Natural killer cell (primary cell): ENCODE measurements at regions not wholly inside any gene's neighbourhood (a gene's known extent, or its start where the extent isn't known, plus 50 kb on each side); places are given as distances from the start of the nearest gene placed in this dataset.
A peak's percentile ranks its signal among the peaks of the same experiment; 100 is the strongest.
"Not testable (repeated sequence)": the region's sequence is repeated elsewhere in the genome, so short reads cannot be mapped to it uniquely, and the experiment has no call there.

Source experiments
- ATAC-seq, 3 donors: fragments of 150-1000 bp in 2 of 3; fragments of 200-7000 bp in 1 of 3; cut with Tn5 transposase; 1 replicate in 1 of 3; 2 replicates in 2 of 3; pipeline ENCODE4 v1.10.0; 2021; ENCODE audit warnings: mild to moderate bottlenecking in 2 of 3, moderate library complexity in 2 of 3
- DNase-seq, 2 donors: peaks; one replicate each; pipeline versions ENCODE4 v3.0.0 to v3.0.0-alpha.2; 2013 to 2021; ENCODE audit warnings: mixed read lengths in 1 of 2
- H3K27ac ChIP-seq: one replicate; pipeline ENCODE4 v1.5.1; 2013; ENCODE audit warnings: mild to moderate bottlenecking, low read length
- H3K27me3 ChIP-seq: one replicate; pipeline ENCODE4 v1.6.1; 2013; ENCODE audit warnings: low read length; ENCODE audit not compliant: control insufficient read depth, insufficient read depth
- H3K36me3 ChIP-seq: one replicate; pipeline ENCODE4 v1.6.1; 2013; ENCODE audit warnings: low read length; ENCODE audit not compliant: control insufficient read depth, insufficient read depth
- H3K4me1 ChIP-seq: one replicate; pipeline ENCODE4 v1.6.1; 2013; ENCODE audit warnings: low read length; ENCODE audit not compliant: control insufficient read depth, insufficient read depth
- H3K4me3 ChIP-seq: one replicate; pipeline ENCODE4 v1.5.1; 2013; ENCODE audit warnings: low read length
- H3K9me3 ChIP-seq: one replicate; pipeline ENCODE4 v1.6.1; 2013; ENCODE audit warnings: low read length; ENCODE audit not compliant: control insufficient read depth, insufficient read depth
- H3K27ac Mint-ChIP-seq, 2 donors: one replicate each; pipeline ENCODE4 v1.8.0; 2022; ENCODE audit warnings: mild to moderate bottlenecking in 2 of 2, mixed read lengths in 2 of 2, moderate library complexity in 1 of 2
- H3K27me3 Mint-ChIP-seq, 2 donors: one replicate each; pipeline ENCODE4 v1.8.0; 2022; ENCODE audit warnings: low read depth in 2 of 2, mixed read lengths in 2 of 2
- H3K36me3 Mint-ChIP-seq: one replicate; pipeline ENCODE4 v1.8.0; 2022; ENCODE audit warnings: mixed read lengths
- H3K4me1 Mint-ChIP-seq, 2 donors: one replicate each; pipeline ENCODE4 v1.8.0; 2022; ENCODE audit warnings: mixed read lengths in 2 of 2
- H3K4me3 Mint-ChIP-seq: one replicate; pipeline ENCODE4 v1.8.0; 2022; ENCODE audit warnings: mild to moderate bottlenecking, moderate library complexity, mixed read lengths
- H3K9me3 Mint-ChIP-seq, 2 donors: one replicate each; pipeline ENCODE4 v1.8.0; 2022; ENCODE audit warnings: mixed read lengths in 2 of 2
- WGBS: methylation state at CpG from one replicate; pipeline ENCODE4 v1.1.7; 2013; ENCODE audit warnings: missing lambda C conversion rate; ENCODE audit not compliant: insufficient coverage; 5-methylcytosine and 5-hydroxymethylcytosine counted together
- intact Hi-C: fragments of 100-400 bp; cut with micrococcal nuclease; formaldehyde crosslinking; loops from one replicate; pipeline ENCODE4 v1.14.2; 2022
- TF ChIP-seq, protein P1 (sequence below): fragments of 200-600 bp; IDR thresholded peaks from one replicate; pipeline ENCODE4 v1.8.0; 2022; ENCODE audit warnings: antibody characterized with exemption

GRCh38 chr20:12946789-12947188 lies 62.0 kb upstream of the SPTLC3 start:
- H3K9me3 ChIP-seq: no peaks in the 10 kb centered on the region
- intact Hi-C loops: no loop called here
- no peaks in the 10 kb centered on the region for H3K36me3 ChIP-seq
- ATAC-seq (no peak), DNase-seq (no peak)
- TF ChIP-seq, protein P1, sequence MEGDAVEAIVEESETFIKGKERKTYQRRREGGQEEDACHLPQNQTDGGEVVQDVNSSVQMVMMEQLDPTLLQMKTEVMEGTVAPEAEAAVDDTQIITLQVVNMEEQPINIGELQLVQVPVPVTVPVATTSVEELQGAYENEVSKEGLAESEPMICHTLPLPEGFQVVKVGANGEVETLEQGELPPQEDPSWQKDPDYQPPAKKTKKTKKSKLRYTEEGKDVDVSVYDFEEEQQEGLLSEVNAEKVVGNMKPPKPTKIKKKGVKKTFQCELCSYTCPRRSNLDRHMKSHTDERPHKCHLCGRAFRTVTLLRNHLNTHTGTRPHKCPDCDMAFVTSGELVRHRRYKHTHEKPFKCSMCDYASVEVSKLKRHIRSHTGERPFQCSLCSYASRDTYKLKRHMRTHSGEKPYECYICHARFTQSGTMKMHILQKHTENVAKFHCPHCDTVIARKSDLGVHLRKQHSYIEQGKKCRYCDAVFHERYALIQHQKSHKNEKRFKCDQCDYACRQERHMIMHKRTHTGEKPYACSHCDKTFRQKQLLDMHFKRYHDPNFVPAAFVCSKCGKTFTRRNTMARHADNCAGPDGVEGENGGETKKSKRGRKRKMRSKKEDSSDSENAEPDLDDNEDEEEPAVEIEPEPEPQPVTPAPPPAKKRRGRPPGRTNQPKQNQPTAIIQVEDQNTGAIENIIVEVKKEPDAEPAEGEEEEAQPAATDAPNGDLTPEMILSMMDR: no peak
- no peak overlapping the region for H3K4me3 ChIP-seq
- Mint-ChIP-seq H3K9me3 (no peaks in the 10 kb centered on the region), H3K27ac (no peak overlapping the region), H3K36me3 (no peaks in the 10 kb centered on the region), H3K4me1 (peaks cover 28 to 30% of the 10 kb centered on the region in 2 donors), H3K4me3 (no peak overlapping the region), H3K27me3 (no peaks in the 10 kb centered on the region)
- peaks cover 22% of the 10 kb centered on the region for H3K4me1 ChIP-seq
- H3K27me3 ChIP-seq: no peaks in the 10 kb centered on the region
- H3K27ac ChIP-seq: no peak overlapping the region

DNA sequence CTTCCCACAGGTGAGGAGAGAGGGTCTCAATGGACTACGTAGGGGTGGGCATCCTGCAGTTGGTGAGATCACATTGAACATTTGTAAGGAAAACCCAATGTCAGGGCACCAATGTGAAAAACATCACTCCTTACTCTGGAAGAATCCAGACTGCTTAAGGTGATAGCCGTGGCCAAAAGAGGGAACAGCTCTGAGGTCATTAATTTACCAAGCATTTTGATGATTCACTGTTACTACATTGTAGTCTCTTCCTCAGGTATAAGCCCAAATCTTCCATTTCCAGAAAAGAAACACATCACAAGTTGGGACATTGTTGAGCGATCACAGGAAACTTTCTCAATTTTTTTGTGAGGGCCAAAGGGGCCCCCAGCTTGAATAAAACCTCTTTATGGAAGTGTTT lies 61.1 kb upstream of the SPTLC3 start:
- no peaks in the 10 kb centered on the region for H3K9me3 Mint-ChIP-seq
- no peak overlapping the region for H3K27ac ChIP-seq
- H3K9me3 ChIP-seq: no peaks in the 10 kb centered on the region
- no peaks in the 10 kb centered on the region for H3K27me3 ChIP-seq
- peaks cover 35 to 37% of the 10 kb centered on the region in 2 donors for H3K4me1 Mint-ChIP-seq
- intact Hi-C loops: no loop called here
- DNase-seq (no peak), ATAC-seq (no peak)
- no peaks in the 10 kb centered on the region for H3K27me3 Mint-ChIP-seq
- H3K36me3 Mint-ChIP-seq: no peaks in the 10 kb centered on the region
- H3K36me3 ChIP-seq: no peaks in the 10 kb centered on the region
- H3K4me1 ChIP-seq: peaks cover 22% of the 10 kb centered on the region
- WGBS: 90% methylated on average over 3 of the region's 3 CpGs
- TF ChIP-seq, protein P1: no peak
- H3K4me3 Mint-ChIP-seq: no peak overlapping the region
- no peak overlapping the region for H3K27ac Mint-ChIP-seq
- H3K4me3 ChIP-seq: no peak overlapping the region

GRCh38 chr20:12949429-12949980 lies 59.3 kb upstream of the SPTLC3 start:
- Mint-ChIP-seq H3K4me3 (peak overlapping the region; percentile 74), H3K27ac (peak overlapping the region; percentile 74 to 78), H3K36me3 (no peaks in the 10 kb centered on the region), H3K27me3 (no peaks in the 10 kb centered on the region), H3K4me1 (peaks cover 35 to 39% of the 10 kb centered on the region in 2 donors), H3K9me3 (peaks cover 0 to 2% of the 10 kb centered on the region in 2 donors)
- Histone ChIP-seq H3K4me1 (peaks cover 22% of the 10 kb centered on the region), H3K27ac (peak overlapping the region; percentile 16), H3K36me3 (no peaks in the 10 kb centered on the region), H3K4me3 (no peak overlapping the region), H3K27me3 (no peaks in the 10 kb centered on the region), H3K9me3 (no peaks in the 10 kb centered on the region)
- 62% methylated on average over 4 of the region's 4 CpGs for WGBS
- TF ChIP-seq, protein P1: no peak
- ATAC-seq: peak in 1 of 3 donors; percentile 73
- DNase-seq: no peak
- intact Hi-C loops: no loop called here

DNA sequence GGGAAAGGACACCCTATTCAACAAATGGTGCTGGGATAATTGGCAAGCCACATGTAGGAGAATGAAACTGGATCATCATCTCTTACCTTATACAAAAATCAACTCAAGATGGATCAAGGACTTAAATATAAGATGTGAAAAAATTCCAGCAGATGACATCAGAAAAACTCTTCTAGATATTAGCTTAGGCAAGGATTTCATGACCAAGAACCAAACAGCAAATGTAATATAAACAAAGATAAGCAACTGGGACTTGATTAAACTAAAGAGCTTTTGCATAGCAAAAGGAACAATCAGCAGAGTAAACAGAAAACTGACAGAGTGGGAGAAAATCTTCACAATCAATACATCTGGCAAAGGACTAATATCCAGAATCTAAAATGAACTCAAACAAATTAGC lies 54.5 kb upstream of the SPTLC3 start:
- H3K36me3 ChIP-seq, intact Hi-C loops, H3K27me3 Mint-ChIP-seq, DNase-seq, H3K4me3 Mint-ChIP-seq, H3K9me3 ChIP-seq, ATAC-seq, H3K27me3 ChIP-seq, H3K9me3 Mint-ChIP-seq, H3K4me3 ChIP-seq, H3K36me3 Mint-ChIP-seq, H3K27ac ChIP-seq, H3K27ac Mint-ChIP-seq: not testable (repeated sequence)
- H3K4me1 ChIP-seq: peaks cover 20% of the 10 kb centered on the region
- peaks cover 32 to 35% of the 10 kb centered on the region in 2 donors for H3K4me1 Mint-ChIP-seq
